IPS-NIHi7 (cell line): ENCODE measurements at regions not wholly inside any gene's neighbourhood (a gene's known extent, or its start where the extent isn't known, plus 50 kb on each side); places are given as distances from the start of the nearest gene placed in this dataset.
A peak's percentile ranks its signal among the peaks of the same experiment; 100 is the strongest.

Experiments
- DNase-seq: peaks from one replicate; pipeline ENCODE4 v3.0.0; 2012; ENCODE audit warnings: mixed read lengths; ENCODE audit errors: extremely low spot score

DNA sequence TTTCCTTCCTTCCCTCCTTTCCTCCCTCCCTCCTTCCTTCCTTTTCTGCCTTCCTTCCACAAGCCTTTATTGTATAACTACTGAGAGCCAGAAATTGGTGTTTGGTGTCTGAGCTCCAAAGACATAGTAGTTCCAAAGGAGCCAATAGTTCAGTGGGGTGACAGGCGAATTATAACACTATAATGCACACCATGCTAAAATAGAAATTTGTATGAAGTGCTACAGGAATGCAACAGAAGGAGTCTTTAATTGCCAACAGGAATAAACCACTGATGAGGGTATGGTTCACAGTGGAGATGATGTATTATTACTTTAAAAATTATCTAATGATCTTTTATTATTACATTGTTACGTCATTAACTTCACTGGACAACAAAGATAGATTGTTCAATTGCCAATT is 158.8 kb upstream of the SP8 start:
- DNase-seq = no peak

DNA sequence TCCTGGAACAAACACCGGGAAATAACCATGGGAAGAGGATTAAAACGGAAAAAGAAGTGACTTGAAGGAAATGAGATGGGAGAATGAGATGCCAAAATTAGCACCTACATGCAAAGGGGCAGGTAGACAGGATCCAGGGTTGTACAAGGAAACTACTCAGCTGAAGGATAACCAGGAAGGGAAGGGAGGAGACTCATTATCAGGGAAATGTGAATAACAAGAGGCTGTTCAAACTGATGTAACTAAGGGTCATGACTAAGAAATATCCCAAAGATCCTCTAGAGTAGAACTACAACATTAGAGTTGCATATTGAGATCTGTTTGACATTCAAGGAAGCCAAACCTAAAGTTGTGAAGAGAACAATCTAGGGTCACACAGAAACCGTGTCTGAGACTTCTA is 166.2 kb upstream of the SP8 start:
- peak; percentile 17 for DNase-seq

GRCh38 chr7:20954711-20955619 is 168.3 kb upstream of the SP8 start:
- DNase-seq = peak; percentile 17

- no peak for DNase-seq
Observed at GRCh38 chr7:20958572-20958971, 171.9 kb upstream of the SP8 start.

DNA sequence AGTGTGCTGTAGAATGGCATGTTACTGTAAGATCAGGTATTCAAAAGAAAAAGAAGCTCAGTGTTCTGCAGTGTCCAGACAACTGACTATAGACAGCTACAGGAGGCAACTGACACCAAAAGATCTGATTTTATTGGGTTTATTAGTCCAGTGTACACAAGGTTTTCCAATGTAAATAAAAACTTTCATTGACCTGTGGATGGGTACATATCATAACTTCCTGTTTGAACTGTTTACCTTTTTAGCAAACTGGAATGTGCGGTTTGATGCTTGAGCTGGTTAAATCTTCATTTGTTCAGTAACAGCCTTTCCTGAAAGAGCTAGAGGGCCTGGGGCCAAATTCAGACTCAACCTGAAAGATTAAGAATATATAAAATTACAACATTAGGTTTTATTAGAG is 172.6 kb upstream of the SP8 start:
- no peak for DNase-seq

GRCh38 chr7:20963556-20964280 is 177.0 kb upstream of the SP8 start:
- DNase-seq = no peak

DNA sequence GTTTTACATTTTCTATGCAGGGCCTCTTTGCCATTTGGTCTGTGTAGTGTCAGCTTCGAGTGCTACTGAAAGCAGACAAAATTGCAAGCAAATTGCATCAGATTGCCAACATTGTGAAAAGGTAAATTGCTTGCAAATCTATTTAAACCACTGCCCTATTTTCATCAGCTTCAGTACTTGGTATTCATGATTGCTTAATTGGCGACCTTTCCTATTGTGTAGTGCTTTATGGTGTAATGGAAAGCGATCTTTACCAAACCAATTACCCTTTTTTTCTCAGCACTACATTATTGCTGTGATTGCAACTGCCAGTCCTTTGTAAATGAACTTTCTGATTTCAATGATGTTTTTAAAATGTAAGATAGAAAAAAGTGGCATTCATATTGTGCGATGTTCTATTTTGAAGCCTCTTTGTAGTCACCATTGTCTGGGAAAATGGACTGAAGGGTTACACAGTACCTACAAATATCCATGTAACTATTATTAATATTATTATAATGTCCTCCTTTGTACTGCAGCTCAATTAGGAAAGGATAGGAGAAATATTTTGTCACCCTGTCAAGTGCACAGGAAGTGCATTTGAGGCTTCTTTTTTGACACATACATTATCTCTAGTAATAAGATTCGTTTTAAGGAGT is 177.7 kb upstream of the SP8 start:
- DNase-seq = no peak

DNA sequence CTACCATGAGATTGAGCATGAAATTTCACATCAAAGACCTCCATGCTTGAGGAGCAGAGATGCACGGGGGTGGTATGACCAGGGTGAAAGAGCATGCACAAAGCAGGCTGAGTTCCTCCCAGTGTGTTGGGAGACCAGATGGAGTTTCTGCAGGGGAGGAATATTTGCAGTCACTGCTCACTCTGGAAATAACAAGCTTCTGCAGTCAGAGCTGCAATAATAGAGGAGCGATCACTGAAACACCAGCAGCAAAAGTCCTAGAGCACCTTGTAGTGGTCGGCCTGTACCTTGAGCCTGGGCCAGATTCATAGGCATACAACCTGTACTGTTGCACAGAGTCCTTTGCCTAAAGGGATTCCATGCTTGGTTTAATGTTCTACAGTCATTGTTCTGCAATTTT is 184.5 kb upstream of the SP8 start:
- DNase-seq = no peak

DNA sequence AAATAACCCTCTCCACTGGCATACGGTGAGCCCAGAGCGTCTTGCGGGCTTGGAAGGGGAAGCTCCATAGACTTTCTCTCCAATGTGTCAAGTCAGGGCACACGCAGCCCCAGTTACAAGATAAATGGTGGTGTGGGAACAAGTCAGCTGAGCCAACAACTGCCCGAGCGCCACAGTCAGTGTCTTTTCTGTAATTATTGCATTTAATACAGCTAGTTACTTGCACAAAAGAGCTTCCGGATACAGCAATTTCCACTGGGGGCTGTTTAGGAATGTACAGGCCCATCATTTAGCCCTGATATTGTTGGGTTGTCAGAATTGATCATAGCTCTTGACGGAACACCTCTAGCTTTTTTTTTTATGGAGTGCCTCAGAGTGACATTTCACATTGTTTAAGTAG is 193.5 kb upstream of the SP8 start:
- DNase-seq = no peak

GRCh38 chr7:20980668-20981264 is 194.1 kb upstream of the SP8 start:
- DNase-seq = no peak

DNA sequence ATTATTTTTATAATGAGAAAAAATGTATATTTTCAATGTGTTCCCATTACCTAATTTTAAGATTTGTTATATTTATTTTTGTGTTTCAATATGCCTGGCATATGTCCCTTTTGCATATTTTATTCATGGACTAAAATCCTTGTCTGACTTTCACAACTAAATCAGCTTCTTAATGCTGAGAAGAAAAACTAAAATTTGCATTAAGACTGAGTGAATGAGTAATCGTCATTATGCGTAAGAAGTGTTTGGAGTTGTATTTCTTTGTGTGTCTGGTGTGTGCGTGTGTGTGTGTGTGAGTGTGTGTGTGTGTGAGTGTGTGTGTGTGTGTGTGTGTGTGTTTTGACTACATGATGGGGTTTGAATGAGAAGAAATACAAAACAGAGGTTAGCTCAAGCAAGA is 201.7 kb upstream of the SP8 start:
- no peak for DNase-seq

GRCh38 chr7:20991544-20991943 is 204.9 kb upstream of the SP8 start:
- DNase-seq = no peak

- DNase-seq = no peak
Observed at GRCh38 chr7:20993693-20994092, 207.0 kb upstream of the SP8 start.

DNA sequence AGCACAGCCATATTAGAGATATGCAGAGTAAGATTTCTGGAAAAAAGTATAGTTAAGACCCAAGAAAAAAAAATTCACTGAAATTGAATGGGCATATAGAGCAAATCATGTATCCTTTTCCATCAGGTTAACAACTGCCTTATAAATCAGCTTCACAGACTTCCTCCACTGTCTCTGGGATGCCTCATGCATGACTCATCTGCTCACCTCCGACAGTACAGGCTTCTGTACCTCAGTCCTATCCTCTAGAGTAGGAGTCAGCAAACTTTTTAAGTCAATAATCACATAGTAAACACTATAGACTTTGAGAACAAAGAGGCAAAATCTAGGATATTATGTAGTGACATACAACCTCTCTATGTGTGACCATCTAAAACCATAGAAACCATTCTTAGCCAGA is 211.6 kb upstream of the SP8 start:
- peak; percentile 30 for DNase-seq

GRCh38 chr7:21011153-21011552 is 224.5 kb upstream of the SP8 start:
- DNase-seq = no peak

GRCh38 chr7:21013765-21014539 is 227.3 kb upstream of the SP8 start:
- DNase-seq = no peak

DNA sequence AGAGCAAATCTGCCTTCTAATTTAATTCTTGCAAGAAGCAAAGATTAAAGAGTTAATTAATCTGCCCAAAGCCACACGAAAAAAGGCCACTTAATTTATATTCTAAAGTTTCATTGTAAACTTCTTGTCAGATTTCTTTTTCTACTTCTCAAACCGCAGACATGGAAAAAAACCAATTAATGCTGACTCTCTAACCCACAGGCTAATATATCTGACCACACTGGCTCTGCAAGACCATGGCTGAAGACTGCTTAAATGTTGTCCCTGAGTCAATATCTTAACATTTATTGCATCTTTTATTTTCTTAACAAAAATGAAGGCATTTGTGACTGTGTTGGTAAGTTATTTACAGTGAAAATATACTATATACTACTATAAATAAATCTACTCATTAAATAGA is 234.0 kb upstream of the SP8 start:
- DNase-seq = no peak

GRCh38 chr7:21023841-21024484 is 237.3 kb upstream of the SP8 start:
- no peak for DNase-seq

- no peak for DNase-seq
Observed at GRCh38 chr7:21024485-21024867, 237.8 kb upstream of the SP8 start.

GRCh38 chr7:21028186-21028585 is 241.5 kb upstream of the SP8 start:
- no peak for DNase-seq

DNA sequence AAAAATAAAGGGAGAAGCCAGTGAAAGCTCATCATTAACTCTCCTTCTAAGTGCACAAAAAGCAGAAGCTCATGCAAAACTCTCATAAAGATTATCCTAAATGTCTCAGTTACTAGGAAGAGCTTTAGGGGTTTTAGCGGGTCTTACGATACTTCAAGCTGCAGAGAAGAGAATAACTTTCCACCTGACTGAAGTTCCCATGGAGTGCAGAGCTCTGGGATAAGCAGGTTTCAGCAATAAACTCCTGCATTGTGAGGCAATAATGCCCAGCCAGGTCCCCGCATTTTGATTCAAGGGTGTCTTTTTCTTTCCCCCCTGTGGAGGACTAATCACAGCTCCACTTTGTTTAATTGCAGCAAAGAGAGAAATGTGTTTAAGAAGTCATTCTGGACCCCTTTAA is 241.9 kb upstream of the SP8 start:
- no peak for DNase-seq
